Suprapubic skin (tissue), 4 donors: ENCODE measurements at regions not wholly inside any gene's neighbourhood (a gene's known extent, or its start where the extent isn't known, plus 50 kb on each side); places are given as distances from the start of the nearest gene placed in this dataset.

Source experiments
- CTCF ChIP-seq, 2 donors: fragments of 200-600 bp in 1 of 2; fragments of 450-650 bp in 1 of 2; sonication (generic) in 1 of 2; IDR thresholded peaks; one replicate each; pipeline ENCODE4 v1.5.1; 2016 to 2019; ENCODE audit warnings: antibody characterized with exemption in 2 of 2, mild to moderate bottlenecking in 1 of 2, moderate library complexity in 1 of 2
- EP300 ChIP-seq: sonication (generic); formaldehyde crosslinking; IDR thresholded peaks from one replicate; pipeline ENCODE4 v1.6.1; 2017; ENCODE audit warnings: antibody characterized with exemption
- POLR2AphosphoS5 ChIP-seq, 3 donors: sonication (generic); formaldehyde crosslinking; IDR thresholded peaks; one replicate each; pipeline ENCODE4 v1.6.1; 2017; ENCODE audit warnings: antibody characterized with exemption in 3 of 3

DNA sequence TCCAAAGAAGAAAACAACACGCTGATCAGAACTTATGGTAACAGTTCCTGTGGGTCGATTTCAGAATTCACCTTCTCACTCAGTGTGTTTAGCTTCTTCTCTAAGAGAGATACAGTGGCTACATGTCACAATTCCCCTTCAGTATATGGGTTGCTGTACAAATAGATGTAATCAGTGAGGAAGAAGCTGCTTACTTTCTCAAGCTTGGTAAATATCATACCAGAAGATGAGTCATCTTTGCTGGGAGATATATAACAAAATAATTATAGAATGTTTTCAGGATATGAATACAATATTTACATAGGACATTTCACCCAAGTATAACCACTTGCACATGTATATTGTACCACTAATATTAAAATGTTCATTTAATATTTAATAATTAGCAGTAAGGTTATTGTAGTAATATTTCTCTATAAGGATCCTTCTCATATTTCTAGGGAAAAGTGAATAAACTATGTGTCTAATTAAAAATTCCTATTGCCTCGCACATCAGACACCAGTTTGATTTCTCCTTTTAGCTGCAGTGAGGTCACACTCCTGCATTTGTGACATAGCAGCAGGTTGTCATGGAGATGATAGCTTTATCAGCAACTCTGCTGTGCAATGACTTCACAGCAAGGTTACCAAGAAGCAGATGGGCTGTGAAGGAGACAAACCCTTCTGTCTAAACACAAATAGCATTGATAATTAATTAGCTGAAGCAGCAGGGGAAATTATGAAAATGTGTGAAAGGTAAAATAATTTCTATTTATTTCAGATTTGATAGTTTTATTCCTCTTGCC lies 211.4 kb downstream of the TUSC7 start:
- TF ChIP-seq CTCF (IDR thresholded peaks at IDR 0.05) (no peak), POLR2AphosphoS5 (IDR thresholded peaks at IDR 0.05) (no peak), EP300 (no peak)
